NCI-H1092 treated with DMSO at 0.1 percent for 48 hours (cell line): ENCODE measurements at regions not wholly inside any gene's neighbourhood (a gene's known extent, or its start where the extent isn't known, plus 50 kb on each side); places are given as distances from the start of the nearest gene placed in this dataset.
A peak's percentile ranks its signal among the peaks of the same experiment; 100 is the strongest.

Experiments
- DNase-seq: peaks from one replicate; lab custom pipeline; 2025; lab: John Stamatoyannopoulos, UW

DNA sequence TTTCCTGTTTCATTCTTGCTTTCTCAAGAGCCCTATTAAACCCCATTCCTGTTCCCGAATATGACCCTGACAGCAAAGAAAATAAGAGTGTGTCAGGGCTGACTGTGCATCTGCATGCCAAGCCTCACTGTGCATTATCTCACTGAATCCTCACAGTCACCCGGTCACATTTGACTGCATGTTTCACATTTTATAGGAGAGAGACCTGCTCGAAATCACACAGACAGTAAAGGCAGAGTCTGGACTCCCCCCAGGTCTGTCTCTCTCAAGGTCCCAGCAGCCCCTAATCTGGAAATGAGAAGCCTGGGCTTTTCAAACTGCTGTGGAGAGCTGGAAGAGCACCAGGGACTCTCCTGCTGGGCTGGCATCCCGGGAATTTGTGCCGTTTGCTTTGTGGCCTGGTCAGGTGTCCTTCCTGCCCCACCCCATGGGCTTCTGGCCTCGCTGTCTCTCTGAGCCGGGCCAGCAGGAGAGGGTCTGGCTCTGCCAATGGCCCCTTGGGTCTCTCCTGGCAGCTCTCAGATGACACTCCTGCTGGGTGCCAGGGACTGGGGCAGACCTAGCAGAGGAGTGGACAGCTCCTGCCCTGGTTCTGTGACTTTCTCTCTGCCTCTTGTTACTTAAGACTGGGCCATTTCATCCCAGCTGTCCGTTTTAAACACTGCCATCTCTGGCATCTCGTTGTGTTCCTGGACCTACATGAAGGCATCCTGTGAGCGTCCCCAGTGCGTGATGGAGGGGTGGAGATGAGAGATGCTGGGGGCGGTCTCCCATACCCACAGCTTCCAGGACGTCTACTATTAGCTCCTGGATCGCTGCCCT, 173.6 kb downstream of the ARHGAP12 start:
- no peak for DNase-seq

DNA sequence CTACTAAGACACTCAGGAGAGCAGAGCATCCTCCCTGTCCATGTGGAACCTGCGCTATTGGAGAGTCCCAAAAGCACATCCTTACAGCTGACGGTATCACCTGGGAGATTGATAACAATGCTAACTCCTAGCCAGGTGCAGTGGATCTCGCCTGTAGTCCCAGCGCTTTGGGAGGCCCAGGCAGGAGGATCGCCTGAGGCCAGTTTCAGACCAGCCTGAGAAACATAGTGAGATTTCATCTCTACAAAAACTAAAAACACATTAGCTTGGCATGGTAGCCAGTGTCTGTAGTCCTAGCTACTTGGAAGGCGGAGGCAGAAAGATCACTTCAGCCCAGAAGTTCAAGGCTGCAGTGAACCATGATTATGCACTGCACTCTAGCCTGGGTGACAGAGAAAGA, 174.9 kb downstream of the ARHGAP12 start:
- no peak for DNase-seq

DNA sequence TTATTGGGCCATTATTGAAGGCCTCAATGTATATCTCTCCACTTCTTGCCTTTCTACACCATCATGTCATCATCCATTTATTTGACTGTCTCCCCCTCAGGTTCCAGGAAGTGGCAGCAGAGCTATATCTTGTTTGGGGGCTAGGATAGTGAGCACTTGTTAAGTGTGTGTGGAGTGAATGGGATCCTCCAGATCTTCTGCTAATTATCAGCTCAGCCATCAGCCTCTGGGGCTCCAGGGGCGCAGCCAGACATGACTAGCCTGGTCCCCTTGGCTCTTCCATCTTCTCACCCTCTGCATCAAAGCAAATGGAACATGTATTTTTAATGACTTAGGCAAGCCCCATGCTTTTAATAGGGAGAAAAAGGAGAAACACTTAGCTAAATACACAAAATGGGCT, 176.5 kb downstream of the ARHGAP12 start:
- DNase-seq = no peak

DNA sequence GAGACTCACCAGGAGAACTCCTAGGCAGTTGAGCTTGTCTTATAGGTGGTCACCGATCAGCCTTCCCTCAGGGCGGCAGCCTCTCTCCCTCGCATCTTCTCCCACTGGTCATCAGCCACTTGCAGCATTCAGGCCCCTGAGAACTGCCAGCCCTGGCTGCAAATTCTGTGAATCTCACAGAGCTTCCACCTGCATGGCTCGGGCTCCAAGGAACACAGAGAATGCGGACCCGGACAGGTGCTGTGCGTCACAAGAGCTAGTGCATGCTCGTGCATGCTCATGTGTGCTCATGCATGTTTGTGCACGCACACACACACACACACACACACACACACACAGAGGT, 176.9 kb downstream of the ARHGAP12 start:
- no peak for DNase-seq

DNA sequence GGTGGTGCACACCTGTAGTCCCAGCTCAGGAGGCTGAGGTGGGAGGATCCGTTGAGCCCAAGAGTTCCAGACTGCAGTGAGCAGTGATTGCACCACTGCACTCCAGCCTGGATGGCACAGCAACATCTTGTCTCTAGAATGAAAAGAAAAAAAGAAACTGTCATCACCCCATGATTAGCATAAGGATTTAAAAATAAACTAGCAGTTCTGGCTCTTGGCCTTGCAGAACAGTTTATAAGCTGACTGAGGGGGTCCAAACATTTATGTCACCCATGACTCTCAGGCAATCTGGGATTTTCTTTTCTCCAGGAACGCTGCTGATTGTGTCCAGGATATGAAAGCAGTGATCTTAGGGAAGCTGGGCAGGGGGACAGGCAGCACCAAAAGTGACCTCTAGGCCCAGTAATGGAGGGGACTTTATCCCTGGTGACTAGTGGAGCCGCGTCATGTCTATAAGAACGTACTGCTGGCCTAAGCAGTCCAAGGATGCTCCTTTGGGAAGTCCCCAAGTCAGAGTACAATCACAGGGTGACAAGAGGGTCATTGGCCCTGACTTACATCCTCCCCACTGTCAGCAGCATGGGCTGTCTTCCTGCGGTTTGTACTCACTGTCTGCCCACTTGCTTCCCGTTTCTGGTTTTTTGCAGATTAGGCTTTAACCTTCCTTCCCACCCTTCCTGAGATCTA, 177.4 kb downstream of the ARHGAP12 start:
- no peak for DNase-seq

DNA sequence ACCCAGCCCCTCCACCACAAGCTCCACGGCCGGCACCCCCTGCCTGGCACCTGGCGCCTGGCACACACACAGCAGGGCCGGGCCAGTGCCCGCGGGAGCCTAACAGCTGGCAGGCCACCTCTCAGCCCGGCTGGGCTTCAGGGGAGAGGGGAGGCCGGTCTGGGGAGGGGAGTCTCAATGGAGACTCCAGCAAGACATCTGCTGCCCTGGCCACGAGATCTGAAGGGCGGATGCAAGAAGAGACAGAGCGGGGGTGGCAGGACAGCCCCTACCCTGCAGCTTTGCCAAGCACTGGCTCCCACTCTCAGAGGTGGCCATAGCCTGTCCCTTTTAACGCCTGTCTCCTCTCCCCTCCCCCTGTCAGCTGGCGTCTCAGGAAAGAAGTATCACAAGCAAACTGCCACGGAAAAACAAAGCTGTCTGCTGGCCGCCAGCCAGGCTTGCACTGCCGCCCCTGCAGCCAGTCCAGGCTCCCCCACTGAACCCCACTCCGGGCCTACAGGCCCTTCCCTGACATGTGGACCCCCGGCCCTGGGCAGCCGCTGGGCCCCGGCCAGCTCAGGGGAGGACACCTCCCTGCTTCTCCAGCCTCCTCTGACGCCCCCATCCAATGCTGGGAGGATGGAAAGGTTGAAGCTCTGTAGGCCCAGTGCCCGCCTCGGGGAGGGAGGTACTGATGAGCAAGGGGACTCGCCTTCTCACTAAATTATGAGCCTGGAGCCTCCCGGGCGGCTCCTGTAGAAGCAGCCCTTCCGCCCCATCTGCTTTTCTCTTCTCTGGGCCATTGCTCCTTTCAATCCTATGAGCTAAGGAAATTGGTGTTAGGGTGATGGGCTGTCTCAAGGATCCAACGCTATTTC, 178.4 kb downstream of the ARHGAP12 start:
- peak; percentile 93 for DNase-seq

GRCh38 chr10:31749301-31749700, 179.3 kb downstream of the ARHGAP12 start:
- peak; percentile 85 for DNase-seq

GRCh38 chr10:31745612-31746376, 182.8 kb downstream of the ARHGAP12 start:
- no peak for DNase-seq

GRCh38 chr10:31744025-31744424, 184.6 kb downstream of the ARHGAP12 start:
- no peak for DNase-seq

DNA sequence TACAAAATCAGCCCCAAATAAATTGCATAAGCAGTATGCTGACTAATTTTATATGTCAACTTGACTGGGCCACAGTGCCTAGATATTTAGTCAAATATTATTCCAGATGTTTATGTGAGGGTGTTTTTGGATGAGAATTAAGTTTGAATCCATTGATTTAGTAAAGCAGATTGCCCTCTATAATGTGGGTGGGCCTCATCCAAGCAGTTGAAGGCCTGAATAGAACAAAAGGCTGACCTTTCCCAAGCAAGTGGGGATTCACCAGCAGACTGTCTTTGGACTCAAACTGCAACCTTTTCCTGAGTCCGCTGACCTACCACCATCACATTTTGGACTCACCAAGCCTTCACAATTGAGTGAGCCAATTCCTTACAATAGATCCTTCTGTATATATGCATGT, 186.4 kb downstream of the ARHGAP12 start:
- no peak for DNase-seq

- no peak for DNase-seq
Observed at GRCh38 chr10:31741473-31741872, 187.2 kb downstream of the ARHGAP12 start.

GRCh38 chr10:31739711-31740110, 188.9 kb downstream of the ARHGAP12 start:
- DNase-seq = no peak

DNA sequence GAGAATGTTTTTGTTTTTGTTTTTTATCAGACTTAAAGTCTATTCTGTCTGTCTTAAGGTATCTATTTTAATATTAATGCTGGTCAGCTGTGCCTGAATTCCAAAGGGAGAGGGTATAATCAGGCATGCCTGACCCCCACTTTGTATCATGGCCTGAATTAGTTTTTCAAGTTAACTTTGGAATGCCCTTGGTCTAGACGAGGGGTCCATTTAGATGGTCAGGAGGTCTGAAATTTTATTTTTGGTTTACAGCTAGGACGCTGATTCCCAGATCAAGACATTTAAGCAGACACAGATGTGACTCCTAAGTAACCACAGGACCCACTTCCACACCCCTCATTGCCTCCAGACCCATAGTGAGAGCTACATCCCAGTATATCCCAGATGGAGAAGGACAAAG, 189.5 kb downstream of the ARHGAP12 start:
- DNase-seq = no peak

DNA sequence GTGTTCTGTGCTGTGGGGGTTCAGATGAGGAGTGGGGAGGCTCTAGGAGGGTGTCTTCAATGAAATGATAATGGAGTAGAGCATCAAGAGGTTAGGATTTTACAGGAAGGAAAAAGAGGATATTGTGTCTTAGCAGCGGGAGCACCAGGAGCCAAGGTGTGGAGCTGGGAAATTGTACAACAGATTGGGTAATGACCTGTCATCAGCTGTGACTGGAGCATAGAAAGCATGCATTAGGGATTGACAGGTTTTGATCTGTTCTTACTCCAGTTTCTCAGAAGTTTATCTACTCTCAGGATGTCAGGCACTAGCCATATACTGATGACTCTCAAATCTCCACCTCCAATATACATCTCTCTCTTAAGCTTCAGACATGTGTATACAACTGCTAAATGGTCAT, 196.9 kb downstream of the ARHGAP12 start:
- no peak for DNase-seq

DNA sequence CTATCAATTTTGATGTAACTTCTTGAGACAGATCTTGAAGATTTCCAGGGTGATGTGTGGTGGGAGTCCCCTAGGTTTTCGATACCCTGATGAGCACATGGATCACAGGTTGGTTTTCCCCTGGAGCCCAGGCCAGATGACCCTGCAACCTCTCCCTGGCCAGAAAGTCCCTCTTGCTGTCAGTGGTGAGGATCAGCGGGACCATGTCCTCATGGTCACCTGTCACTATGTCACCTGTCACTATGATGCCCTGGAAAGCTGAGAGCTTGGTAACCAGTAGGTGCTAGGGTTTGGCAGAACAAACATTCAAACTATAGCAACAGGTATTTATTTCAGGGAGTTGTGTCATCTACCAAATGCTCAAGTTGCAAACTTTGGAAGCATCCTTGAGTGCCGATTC, 197.9 kb downstream of the ARHGAP12 start:
- DNase-seq = no peak

- no peak for DNase-seq
Observed at GRCh38 chr10:31728698-31729224, 199.9 kb downstream of the ARHGAP12 start.

GRCh38 chr10:31725436-31725835, 203.2 kb downstream of the ARHGAP12 start:
- no peak for DNase-seq

DNA sequence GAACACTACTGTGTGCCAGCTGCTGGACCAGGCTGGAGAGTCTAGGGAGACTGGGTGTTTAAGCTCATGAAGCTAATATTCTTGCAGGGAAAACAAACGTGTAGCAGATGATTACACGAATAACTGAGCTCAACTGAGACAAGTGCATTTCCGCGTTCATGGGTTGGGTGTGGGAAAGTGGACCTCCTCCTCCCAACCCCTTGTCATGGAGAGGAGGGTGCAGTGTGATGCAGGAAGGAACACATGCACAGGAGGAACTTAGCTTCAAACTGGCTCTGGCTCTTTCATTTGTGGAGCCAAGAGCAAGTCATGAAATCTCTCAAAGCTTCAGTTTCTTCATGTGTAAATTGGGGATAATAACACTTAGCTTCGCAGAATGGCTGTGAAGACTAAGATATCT, 204.3 kb downstream of the ARHGAP12 start:
- no peak for DNase-seq

GRCh38 chr10:31723106-31723750, 205.4 kb downstream of the ARHGAP12 start:
- no peak for DNase-seq

GRCh38 chr10:31721096-31721495, 207.5 kb downstream of the ARHGAP12 start:
- no peak for DNase-seq

DNA sequence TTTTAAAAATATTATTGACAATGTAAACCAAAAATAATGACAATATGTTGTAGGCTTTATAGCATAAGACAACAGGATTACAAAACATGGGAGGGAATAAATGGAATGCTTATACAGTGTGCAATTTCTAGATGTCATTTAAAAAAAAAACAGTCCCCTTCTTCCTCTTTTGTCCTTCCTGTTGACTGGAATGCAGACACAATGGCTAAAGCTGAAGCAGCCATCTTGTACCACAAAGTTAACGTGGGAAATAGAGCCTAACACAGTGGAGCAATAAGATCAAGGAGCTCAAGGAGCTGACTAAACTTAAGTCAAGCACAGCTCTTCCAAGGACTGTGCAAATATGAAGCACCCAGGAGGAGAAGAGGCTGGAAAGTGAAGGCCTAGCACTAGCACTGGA, 208.1 kb downstream of the ARHGAP12 start:
- no peak for DNase-seq
